PC-9 (cell line): ENCODE measurements at regions not wholly inside any gene's neighbourhood (a gene's known extent, or its start where the extent isn't known, plus 50 kb on each side); places are given as distances from the start of the nearest gene placed in this dataset.

Experiments used
- CTCF ChIP-seq: fragments of 200-600 bp; sonication (generic); conservative IDR thresholded peaks from 2 replicates; pipeline ENCODE4 v1.6.1; 2017; ENCODE audit warnings: mixed run types, antibody characterized with exemption, mild to moderate bottlenecking, moderate library complexity
- EZH2 ChIP-seq: fragments of 200-600 bp; sonication (generic); IDR thresholded peaks from 2 replicates; pipeline ENCODE4 v1.8.0; 2017; ENCODE audit warnings: antibody characterized with exemption, low read depth

- no peak for TF ChIP-seq CTCF
- no peak for TF ChIP-seq EZH2
Measured at GRCh38 chr11:127524618-127525017, 524.0 kb upstream of the KIRREL3 start.
